Sigmoid colon (tissue), 6 donors: ENCODE measurements at regions not wholly inside any gene's neighbourhood (a gene's known extent, or its start where the extent isn't known, plus 50 kb on each side); places are given as distances from the start of the nearest gene placed in this dataset.

ENCODE experiments used
- DNase-seq: peaks from one replicate; pipeline ENCODE4 v3.0.0-alpha.2; 2019
- H3K27ac ChIP-seq, 4 donors: fragments of 200-600 bp; sonication (generic); one replicate each; pipeline ENCODE4 v1.5.1; 2016 to 2019; ENCODE audit warnings: mild to moderate bottlenecking in 1 of 4
- H3K27me3 ChIP-seq, 3 donors: fragments of 200-600 bp; sonication (generic); one replicate each; pipeline ENCODE4 v1.5.1; 2019; ENCODE audit warnings: mild to moderate bottlenecking in 1 of 3
- H3K36me3 ChIP-seq, 4 donors: fragments of 200-600 bp; sonication (generic); one replicate each; pipeline ENCODE4 v1.5.1; 2016 to 2019
- H3K4me1 ChIP-seq, 4 donors: fragments of 200-600 bp; sonication (generic); one replicate each; pipeline ENCODE4 v1.5.1; 2017 to 2019
- H3K4me3 ChIP-seq, 4 donors: fragments of 200-600 bp; sonication (generic); one replicate each; pipeline ENCODE4 v1.5.1; 2017 to 2019; ENCODE audit warnings: mild to moderate bottlenecking in 2 of 4, moderate library complexity in 1 of 4
- H3K9me3 ChIP-seq, 4 donors: fragments of 200-600 bp in 3 of 4; sonication (generic) in 3 of 4; one replicate each; pipeline versions ENCODE4 v1.5.1 to v1.6.1; 2013 to 2019
- CTCF ChIP-seq, 4 experiments: fragments of 450-650 bp in 3 of 4; fragments of 200-600 bp in 1 of 4; IDR thresholded peaks; one replicate each; pipeline ENCODE4 v1.5.1; 2016 to 2019; ENCODE audit warnings: antibody characterized with exemption in 4 of 4, mild to moderate bottlenecking in 3 of 4, moderate library complexity in 2 of 4
- EP300 ChIP-seq, 4 donors: sonication (generic); formaldehyde crosslinking; IDR thresholded peaks; one replicate each; pipeline ENCODE4 v1.6.1; 2017; ENCODE audit warnings: antibody characterized with exemption in 4 of 4
- POLR2A ChIP-seq, 2 donors: fragments of 450-650 bp; IDR thresholded peaks; one replicate each; pipeline ENCODE4 v1.6.1; 2016; ENCODE audit warnings: antibody characterized with exemption in 2 of 2, mild to moderate bottlenecking in 2 of 2, moderate library complexity in 2 of 2
- POLR2AphosphoS5 ChIP-seq, 4 donors: sonication (generic); formaldehyde crosslinking; IDR thresholded peaks; one replicate each; pipeline ENCODE4 v1.6.1; 2017; ENCODE audit warnings: antibody characterized with exemption in 4 of 4
- WGBS, 2 donors: extraction: QIAGEN DNeasy Blood & Tissue Kit; methylation state at CpG; one replicate each; pipeline ENCODE4 v1.1.7; 2013; 5-methylcytosine and 5-hydroxymethylcytosine counted together
- intact Hi-C: fragments of 100-400 bp; cut with DNase I; formaldehyde crosslinking; loops from one replicate; pipeline ENCODE4 v1.15.1; 2023
- donor health status: healthy with polysubstance abuse.
- donor health status: healthy.

- intact Hi-C loops, result no loop called here
- TF ChIP-seq CTCF (IDR thresholded peaks at IDR 0.05) (no peak), POLR2A (IDR thresholded peaks at IDR 0.05) (no peak), POLR2AphosphoS5 (IDR thresholded peaks at IDR 0.05) (no peak), EP300 (IDR thresholded peaks at IDR 0.05) (no peak)
- no peaks in the 10 kb centered on the region for H3K27me3 ChIP-seq
- no peak for DNase-seq
- no peaks in the 10 kb centered on the region for H3K9me3 ChIP-seq
- no peaks in the 10 kb centered on the region for H3K4me1 ChIP-seq
- H3K4me3 ChIP-seq, result no peak overlapping the region
- H3K27ac ChIP-seq, result no peak overlapping the region
- no peaks in the 10 kb centered on the region for H3K36me3 ChIP-seq
These were observed 886.5 kb upstream of the LRRC4C start for GRCh38 chr11:42345933-42346332.

- Histone ChIP-seq H3K36me3 (no peaks in the 10 kb centered on the region), H3K27me3 (no peaks in the 10 kb centered on the region), H3K27ac (no peak overlapping the region), H3K9me3 (no peaks in the 10 kb centered on the region), H3K4me3 (no peak overlapping the region), H3K4me1 (no peaks in the 10 kb centered on the region)
- no peak for DNase-seq
- 54 to 57% methylated on average over 2 of the region's 2 CpGs for WGBS, 2 donors
- TF ChIP-seq CTCF (IDR thresholded peaks at IDR 0.05) (no peak), POLR2A (IDR thresholded peaks at IDR 0.05) (no peak), EP300 (IDR thresholded peaks at IDR 0.05) (no peak), POLR2AphosphoS5 (IDR thresholded peaks at IDR 0.05) (no peak)
- intact Hi-C loops, result no loop called here
These were observed 904.2 kb upstream of the LRRC4C start for GRCh38 chr11:42363701-42364100.

- Histone ChIP-seq H3K4me1 (no peaks in the 10 kb centered on the region), H3K27ac (no peak overlapping the region), H3K27me3 (no peaks in the 10 kb centered on the region), H3K9me3 (peaks cover 0 to 4% (median 0%) of the 10 kb centered on the region in 4 donors), H3K4me3 (no peak overlapping the region), H3K36me3 (no peaks in the 10 kb centered on the region)
- no peak for DNase-seq
- intact Hi-C loops, result no loop called here
- TF ChIP-seq POLR2A (IDR thresholded peaks at IDR 0.05) (no peak), POLR2AphosphoS5 (IDR thresholded peaks at IDR 0.05) (no peak)
These were observed 921.7 kb upstream of the API5 start for GRCh38 chr11:42390116-42390515.

- no peak for DNase-seq
- intact Hi-C loops, result no loop called here
- Histone ChIP-seq H3K4me3 (no peak overlapping the region), H3K9me3 (no peaks in the 10 kb centered on the region), H3K27me3 (no peaks in the 10 kb centered on the region), H3K27ac (no peak overlapping the region), H3K4me1 (no peaks in the 10 kb centered on the region), H3K36me3 (no peaks in the 10 kb centered on the region)
- TF ChIP-seq POLR2A (IDR thresholded peaks at IDR 0.05) (no peak), EP300 (IDR thresholded peaks at IDR 0.05) (no peak), POLR2AphosphoS5 (IDR thresholded peaks at IDR 0.05) (no peak), CTCF (IDR thresholded peaks at IDR 0.05) (no peak)
These were observed 914.3 kb upstream of the API5 start for GRCh38 chr11:42397483-42397882.

GRCh38 chr11:42407341-42407740 is 904.5 kb upstream of the API5 start:
- Histone ChIP-seq H3K9me3 (peaks cover 0 to 3% (median 0%) of the 10 kb centered on the region in 4 donors), H3K27me3 (no peaks in the 10 kb centered on the region), H3K36me3 (no peaks in the 10 kb centered on the region), H3K4me3 (no peak overlapping the region), H3K4me1 (no peaks in the 10 kb centered on the region), H3K27ac (no peak overlapping the region)
- DNase-seq, result no peak
- WGBS, 2 donors, result 12 to 16% methylated on average over 3 of the region's 3 CpGs
- intact Hi-C loops, result no loop called here
- TF ChIP-seq CTCF (IDR thresholded peaks at IDR 0.05) (no peak), EP300 (IDR thresholded peaks at IDR 0.05) (no peak), POLR2AphosphoS5 (IDR thresholded peaks at IDR 0.05) (no peak)
